ENCODE measurements at regions not wholly inside any gene's neighbourhood (a gene's known extent, or its start where the extent isn't known, plus 50 kb on each side); places are given as distances from the start of the nearest gene placed in this dataset.

DNA sequence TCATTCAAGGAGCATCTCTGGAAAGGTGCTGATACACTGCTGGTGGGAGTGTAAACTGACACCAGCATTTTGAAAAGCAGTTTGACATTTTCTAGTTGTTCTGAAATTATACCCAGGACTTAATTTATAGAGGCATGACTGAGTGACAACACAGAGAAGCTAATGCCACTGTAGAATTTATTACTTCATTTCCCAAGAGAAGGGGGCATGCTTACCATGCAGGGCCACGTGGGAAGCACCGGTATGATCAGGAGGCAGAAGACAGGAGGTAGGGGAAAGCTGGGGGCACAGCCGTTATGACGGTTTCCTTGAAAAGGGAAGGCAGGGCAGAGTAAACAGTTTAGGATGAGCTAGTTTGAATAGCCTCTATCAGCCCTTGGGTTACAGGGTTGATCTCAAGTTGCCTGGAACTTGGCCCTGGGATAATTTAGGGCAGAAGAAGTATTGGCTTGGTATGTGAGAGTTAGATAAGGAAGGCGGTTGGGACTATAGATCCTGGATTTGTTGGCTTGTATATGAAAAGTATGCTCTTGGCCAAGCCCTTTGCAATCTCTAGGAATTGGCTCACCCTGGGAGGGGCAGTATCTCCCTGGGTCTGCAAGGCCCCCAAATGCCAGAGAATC, 305.7 kb downstream of the ENC1 start:
- TF ChIP-seq EGR1 (IDR thresholded peaks at IDR 0.05; ENCODE audit: low read depth) (no peak), ZNF274 (IDR thresholded peaks at IDR 0.05; ENCODE audit: low read depth, low read length) (no peak), POLR2A (IDR thresholded peaks at IDR 0.05; ENCODE audit: borderline replicate concordance, extremely low read depth, insufficient read depth, insufficient read length) (no peak), EZH2 (IDR thresholded peaks at IDR 0.05) (no peak)
- TF ChIP-seq, protein P1, sequence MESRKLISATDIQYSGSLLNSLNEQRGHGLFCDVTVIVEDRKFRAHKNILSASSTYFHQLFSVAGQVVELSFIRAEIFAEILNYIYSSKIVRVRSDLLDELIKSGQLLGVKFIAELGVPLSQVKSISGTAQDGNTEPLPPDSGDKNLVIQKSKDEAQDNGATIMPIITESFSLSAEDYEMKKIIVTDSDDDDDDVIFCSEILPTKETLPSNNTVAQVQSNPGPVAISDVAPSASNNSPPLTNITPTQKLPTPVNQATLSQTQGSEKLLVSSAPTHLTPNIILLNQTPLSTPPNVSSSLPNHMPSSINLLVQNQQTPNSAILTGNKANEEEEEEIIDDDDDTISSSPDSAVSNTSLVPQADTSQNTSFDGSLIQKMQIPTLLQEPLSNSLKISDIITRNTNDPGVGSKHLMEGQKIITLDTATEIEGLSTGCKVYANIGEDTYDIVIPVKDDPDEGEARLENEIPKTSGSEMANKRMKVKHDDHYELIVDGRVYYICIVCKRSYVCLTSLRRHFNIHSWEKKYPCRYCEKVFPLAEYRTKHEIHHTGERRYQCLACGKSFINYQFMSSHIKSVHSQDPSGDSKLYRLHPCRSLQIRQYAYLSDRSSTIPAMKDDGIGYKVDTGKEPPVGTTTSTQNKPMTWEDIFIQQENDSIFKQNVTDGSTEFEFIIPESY (IDR thresholded peaks at IDR 0.05; ENCODE audit: extremely low read depth, insufficient replicate concordance, low read length), result no peak
- TF ChIP-seq, protein P2, sequence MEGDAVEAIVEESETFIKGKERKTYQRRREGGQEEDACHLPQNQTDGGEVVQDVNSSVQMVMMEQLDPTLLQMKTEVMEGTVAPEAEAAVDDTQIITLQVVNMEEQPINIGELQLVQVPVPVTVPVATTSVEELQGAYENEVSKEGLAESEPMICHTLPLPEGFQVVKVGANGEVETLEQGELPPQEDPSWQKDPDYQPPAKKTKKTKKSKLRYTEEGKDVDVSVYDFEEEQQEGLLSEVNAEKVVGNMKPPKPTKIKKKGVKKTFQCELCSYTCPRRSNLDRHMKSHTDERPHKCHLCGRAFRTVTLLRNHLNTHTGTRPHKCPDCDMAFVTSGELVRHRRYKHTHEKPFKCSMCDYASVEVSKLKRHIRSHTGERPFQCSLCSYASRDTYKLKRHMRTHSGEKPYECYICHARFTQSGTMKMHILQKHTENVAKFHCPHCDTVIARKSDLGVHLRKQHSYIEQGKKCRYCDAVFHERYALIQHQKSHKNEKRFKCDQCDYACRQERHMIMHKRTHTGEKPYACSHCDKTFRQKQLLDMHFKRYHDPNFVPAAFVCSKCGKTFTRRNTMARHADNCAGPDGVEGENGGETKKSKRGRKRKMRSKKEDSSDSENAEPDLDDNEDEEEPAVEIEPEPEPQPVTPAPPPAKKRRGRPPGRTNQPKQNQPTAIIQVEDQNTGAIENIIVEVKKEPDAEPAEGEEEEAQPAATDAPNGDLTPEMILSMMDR (IDR thresholded peaks at IDR 0.05 in 2 of 3, conservative IDR thresholded peaks at IDR 0.05 in 1 of 3; ENCODE audit: borderline replicate concordance in 1 of 3, insufficient read depth in 1 of 3, low read depth in 2 of 3, low read length in 2 of 3), result no peak
- TF ChIP-seq, protein P3, sequence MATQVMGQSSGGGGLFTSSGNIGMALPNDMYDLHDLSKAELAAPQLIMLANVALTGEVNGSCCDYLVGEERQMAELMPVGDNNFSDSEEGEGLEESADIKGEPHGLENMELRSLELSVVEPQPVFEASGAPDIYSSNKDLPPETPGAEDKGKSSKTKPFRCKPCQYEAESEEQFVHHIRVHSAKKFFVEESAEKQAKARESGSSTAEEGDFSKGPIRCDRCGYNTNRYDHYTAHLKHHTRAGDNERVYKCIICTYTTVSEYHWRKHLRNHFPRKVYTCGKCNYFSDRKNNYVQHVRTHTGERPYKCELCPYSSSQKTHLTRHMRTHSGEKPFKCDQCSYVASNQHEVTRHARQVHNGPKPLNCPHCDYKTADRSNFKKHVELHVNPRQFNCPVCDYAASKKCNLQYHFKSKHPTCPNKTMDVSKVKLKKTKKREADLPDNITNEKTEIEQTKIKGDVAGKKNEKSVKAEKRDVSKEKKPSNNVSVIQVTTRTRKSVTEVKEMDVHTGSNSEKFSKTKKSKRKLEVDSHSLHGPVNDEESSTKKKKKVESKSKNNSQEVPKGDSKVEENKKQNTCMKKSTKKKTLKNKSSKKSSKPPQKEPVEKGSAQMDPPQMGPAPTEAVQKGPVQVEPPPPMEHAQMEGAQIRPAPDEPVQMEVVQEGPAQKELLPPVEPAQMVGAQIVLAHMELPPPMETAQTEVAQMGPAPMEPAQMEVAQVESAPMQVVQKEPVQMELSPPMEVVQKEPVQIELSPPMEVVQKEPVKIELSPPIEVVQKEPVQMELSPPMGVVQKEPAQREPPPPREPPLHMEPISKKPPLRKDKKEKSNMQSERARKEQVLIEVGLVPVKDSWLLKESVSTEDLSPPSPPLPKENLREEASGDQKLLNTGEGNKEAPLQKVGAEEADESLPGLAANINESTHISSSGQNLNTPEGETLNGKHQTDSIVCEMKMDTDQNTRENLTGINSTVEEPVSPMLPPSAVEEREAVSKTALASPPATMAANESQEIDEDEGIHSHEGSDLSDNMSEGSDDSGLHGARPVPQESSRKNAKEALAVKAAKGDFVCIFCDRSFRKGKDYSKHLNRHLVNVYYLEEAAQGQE (IDR thresholded peaks at IDR 0.05; ENCODE audit: low read depth), result no peak
